HG02759 (cell line): ENCODE measurements at regions not wholly inside any gene's neighbourhood (a gene's known extent, or its start where the extent isn't known, plus 50 kb on each side); places are given as distances from the start of the nearest gene placed in this dataset.

ENCODE experiments used
- ATAC-seq: cut with Tn5 transposase; IDR thresholded peaks from one replicate; pipeline ENCODE4 v1.9.1; 2021; ENCODE audit warnings: mild to moderate bottlenecking, moderate library complexity; ENCODE audit not compliant: unreplicated experiment

- no peak for ATAC-seq
Measured at GRCh38 chr7:12120632-12121031, 90.5 kb upstream of the TMEM106B start.

- ATAC-seq, result no peak
Measured at GRCh38 chr7:12123172-12123571, 87.9 kb upstream of the TMEM106B start.

GRCh38 chr7:12124028-12124427, 87.1 kb upstream of the TMEM106B start:
- no peak for ATAC-seq

DNA sequence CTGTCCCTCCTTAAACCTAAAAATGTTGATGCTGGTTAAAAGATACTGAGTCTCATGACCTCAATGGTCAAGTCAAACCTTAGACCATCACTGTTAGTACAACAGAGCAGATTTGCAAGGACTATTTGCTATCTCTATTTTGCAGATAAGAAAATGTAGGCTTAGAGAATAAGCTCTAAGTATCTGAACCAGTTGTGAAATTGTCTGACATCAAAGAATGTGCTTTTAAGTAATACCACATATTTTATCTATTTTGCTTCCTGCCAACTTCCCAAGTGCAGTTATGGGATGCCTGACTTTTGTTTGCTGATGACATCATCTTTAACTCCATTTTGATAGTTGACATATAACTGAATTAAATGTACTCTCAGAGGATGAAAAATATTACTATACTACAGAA, 83.6 kb upstream of the TMEM106B start:
- ATAC-seq, result no peak

- no peak for ATAC-seq
Measured at GRCh38 chr7:12130609-12131008, 80.5 kb upstream of the TMEM106B start.

- ATAC-seq, result no peak
Measured at GRCh38 chr7:12131122-12131521, 80.0 kb upstream of the TMEM106B start.

- ATAC-seq, result no peak
Measured at GRCh38 chr7:12133865-12134264, 77.2 kb upstream of the TMEM106B start.

DNA sequence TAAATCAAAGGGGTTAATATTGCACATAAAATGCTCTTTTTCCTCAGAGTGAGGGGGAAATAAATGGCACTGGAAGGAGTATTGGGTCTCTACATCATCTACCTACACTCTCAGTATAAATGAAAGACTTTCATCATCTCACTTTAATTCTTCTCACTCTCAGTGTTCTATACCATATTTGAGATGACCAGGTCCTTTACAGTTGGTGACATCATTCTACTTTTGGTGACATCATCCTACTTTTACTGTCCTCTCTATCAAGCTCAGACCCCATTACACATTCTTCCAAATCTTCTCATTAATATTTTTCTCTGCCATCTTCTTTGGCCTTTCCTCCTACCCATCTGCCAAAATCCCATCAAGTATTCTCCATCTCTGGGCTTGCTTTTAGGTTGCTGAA, 74.6 kb upstream of the TMEM106B start:
- ATAC-seq, result no peak

- ATAC-seq, result no peak
Measured at GRCh38 chr7:12137283-12137682, 73.8 kb upstream of the TMEM106B start.

- ATAC-seq, result no peak
Measured at GRCh38 chr7:12138421-12138820, 72.7 kb upstream of the TMEM106B start.

GRCh38 chr7:12139416-12139815, 71.7 kb upstream of the TMEM106B start:
- no peak for ATAC-seq

- no peak for ATAC-seq
Measured at GRCh38 chr7:12146813-12147212, 64.3 kb upstream of the TMEM106B start.

DNA sequence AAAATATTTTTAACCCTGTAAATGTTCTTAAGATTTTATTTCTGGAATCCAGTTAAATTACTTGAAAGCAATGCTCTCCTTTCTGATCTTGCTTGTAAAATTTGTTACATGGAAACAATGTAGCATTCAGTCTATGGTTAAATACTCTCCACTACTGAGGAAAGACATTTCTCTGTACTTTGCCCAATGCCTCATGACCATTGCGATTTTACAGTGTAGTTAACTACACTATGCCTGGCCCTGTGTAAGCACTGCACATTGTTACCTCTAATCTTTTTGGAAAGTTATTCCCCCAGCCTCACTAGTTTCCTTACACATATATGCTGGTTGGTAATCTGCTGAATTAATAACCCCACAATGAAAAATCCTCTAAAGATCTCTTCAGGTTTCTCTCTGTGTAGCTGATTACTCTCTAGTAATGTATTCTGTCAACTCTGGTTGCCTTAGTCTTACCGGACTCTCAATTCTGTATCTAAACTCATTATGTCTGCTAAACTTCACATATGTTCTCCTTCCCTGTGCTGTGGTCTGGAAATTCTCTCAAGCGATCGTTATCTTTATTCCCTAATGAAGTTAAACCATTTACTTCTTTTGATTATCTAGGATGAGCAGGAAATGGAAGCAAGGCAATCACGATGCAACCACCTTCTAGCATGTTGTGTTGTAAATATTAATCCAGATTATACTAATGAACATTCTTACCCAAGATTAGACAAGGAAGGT, 58.7 kb upstream of the TMEM106B start:
- no peak for ATAC-seq

DNA sequence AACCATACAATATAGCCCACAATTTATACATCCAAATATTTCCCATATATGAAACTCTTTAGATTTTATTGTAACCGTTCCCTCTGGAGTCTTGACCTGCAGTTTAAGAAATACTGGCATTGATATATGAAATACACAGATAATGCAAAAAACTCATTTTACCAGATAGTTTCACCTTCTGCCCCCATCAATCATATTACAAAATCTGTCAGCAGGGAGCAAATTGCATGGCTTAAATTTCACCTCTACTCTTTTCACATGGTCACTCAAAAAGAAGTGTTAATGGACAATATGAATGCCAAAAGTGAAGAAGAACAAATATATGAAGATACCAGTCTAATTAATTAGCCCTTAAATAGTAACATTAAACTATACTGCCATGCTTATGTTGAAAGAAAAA, 57.0 kb upstream of the TMEM106B start:
- no peak for ATAC-seq

- ATAC-seq, result no peak
Measured at GRCh38 chr7:12157517-12157916, 53.6 kb upstream of the TMEM106B start.

DNA sequence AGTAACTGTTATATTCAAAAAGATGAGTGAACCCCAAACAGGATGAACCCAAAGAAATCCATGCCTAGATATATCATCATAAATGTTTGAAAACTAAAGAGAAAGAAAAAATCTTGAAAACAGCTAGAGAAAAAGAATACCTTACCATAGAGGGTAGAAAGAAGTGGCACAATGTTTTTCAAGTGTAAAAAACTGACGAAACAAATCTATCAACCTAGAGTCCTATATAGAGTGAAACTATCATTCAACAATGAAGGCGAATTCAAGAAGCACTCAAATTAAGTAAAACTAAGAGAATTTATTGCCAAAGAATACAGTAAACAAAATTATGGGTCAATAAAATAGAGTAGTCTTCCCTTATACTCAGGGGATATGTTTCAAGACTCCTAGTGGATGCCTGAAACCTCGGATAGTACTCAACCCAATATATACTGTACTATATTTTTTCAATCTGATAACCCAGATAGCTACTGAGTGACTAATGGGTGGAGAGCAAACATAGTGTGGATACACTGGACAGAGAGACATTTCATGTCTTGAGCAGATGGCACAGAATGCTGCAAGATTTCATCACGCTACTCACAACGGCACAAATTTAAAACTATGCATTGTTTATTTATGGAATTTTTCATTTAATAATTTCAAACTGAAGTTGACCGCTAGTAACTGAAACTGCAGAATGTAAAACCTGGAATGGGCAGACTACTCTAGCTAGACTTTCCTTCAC, 52.6 kb upstream of the TMEM106B start:
- ATAC-seq, result no peak

DNA sequence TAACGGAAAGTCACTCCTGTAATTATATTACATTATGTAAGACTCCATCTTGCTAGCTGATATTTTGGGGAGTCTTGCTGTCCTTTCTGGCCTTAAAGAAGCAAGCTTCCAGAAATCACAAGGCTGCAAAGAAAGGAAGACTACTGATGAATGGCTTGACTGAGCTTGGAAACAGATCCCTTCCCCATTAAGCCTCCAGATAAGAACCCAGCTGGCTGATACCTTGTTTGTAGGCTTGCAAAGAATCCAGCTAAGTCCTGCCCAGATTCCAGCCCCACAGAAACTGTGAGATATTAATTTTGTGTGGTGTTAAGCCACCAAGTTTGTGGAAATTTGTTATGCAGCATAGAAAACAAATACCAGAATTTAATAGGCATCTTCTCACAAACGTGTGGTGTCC, 49.9 kb upstream of the TMEM106B start:
- ATAC-seq, result no peak
